ENCODE measurements at regions not wholly inside any gene's neighbourhood (a gene's known extent, or its start where the extent isn't known, plus 50 kb on each side); places are given as distances from the start of the nearest gene placed in this dataset.

DNA sequence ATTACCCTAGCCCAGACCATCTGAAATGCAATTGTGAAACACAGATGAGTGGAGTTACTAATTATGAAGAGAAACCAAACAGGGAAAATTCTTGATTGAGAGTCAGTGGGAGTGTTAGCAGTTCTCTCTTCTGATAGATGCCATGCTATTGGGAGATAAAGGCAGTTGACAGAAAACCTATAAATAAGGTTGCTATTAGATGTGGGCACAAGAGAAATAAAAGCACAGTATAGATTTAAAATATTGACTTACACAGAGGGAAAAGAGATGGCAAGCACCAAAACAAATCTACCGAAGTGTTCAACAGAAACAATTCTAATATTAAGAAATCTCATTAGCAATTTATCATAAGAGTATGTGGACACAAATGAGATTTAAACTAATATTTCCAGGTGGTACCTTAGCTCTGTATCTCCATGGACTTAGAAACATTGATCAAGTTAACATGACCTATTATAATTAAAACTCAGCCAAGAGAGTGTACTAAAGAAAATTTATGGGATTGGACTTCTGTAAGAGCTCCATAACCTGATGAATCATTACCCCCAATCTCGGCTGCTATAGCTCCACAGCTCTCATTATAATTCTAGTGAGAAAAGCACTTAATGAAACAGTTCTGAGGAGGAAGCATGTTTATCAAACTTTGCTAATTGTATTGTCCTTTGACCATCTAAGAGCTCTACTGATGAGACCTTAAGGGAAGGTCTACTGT, 665.0 kb upstream of the RIOK2 start:
- TF ChIP-seq, protein P1, sequence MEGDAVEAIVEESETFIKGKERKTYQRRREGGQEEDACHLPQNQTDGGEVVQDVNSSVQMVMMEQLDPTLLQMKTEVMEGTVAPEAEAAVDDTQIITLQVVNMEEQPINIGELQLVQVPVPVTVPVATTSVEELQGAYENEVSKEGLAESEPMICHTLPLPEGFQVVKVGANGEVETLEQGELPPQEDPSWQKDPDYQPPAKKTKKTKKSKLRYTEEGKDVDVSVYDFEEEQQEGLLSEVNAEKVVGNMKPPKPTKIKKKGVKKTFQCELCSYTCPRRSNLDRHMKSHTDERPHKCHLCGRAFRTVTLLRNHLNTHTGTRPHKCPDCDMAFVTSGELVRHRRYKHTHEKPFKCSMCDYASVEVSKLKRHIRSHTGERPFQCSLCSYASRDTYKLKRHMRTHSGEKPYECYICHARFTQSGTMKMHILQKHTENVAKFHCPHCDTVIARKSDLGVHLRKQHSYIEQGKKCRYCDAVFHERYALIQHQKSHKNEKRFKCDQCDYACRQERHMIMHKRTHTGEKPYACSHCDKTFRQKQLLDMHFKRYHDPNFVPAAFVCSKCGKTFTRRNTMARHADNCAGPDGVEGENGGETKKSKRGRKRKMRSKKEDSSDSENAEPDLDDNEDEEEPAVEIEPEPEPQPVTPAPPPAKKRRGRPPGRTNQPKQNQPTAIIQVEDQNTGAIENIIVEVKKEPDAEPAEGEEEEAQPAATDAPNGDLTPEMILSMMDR (conservative IDR thresholded peaks at IDR 0.05), result no peak
- no peak for TF ChIP-seq ZFX (IDR thresholded peaks at IDR 0.05)

Measured in C4-2B (cell line).